ENCODE measurements at regions not wholly inside any gene's neighbourhood (a gene's known extent, or its start where the extent isn't known, plus 50 kb on each side); places are given as distances from the start of the nearest gene placed in this dataset.

DNA sequence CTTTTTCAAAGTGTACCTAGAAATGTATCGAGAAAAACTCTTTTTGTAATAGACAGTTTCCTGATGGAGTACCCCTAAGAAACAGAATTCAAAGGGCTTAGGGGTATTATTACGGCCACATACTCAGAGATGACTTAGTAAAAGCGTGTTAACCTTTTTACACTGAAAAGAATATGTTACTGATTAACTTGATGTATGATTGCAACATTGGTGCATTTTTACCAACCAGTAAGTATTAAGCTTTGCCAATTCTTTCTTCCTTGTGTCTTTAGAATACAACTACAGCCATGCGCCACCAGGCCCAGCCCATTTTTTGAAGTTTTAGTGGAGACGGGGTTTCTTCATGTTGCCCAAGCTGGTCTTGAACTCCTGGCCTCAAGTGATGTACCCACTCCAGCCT is 1997.0 kb upstream of the LRRTM1 start:
- Histone ChIP-seq H3K36me3 (ENCODE audit: insufficient read depth, low read length) (no peaks in the 10 kb centered on the region), H3K4me3 (ENCODE audit: low read length, poor library complexity, severe bottlenecking) (no peak overlapping the region), H3K9me2 (replicated peaks; ENCODE audit: low read depth, low read length) (no peaks in the 10 kb centered on the region), H3K27me3 (ENCODE audit: insufficient read depth, low read length, poor library complexity, severe bottlenecking) (no peaks in the 10 kb centered on the region), H3K4me2 (ENCODE audit: low read depth, low read length, poor library complexity, severe bottlenecking) (no peak overlapping the region), H3K4me1 (ENCODE audit: insufficient read depth, low read length, poor library complexity, severe bottlenecking) (no peaks in the 10 kb centered on the region), H2AFZ (ENCODE audit: low read length) (no peak overlapping the region), H4K20me1 (ENCODE audit: insufficient read depth, low read length, poor library complexity, severe bottlenecking) (no peaks in the 10 kb centered on the region), H3K9ac (ENCODE audit: low read depth, low read length, poor library complexity, severe bottlenecking) (no peak overlapping the region), H3K9me3 (ENCODE audit: insufficient read depth, low read depth, low read length) (no peaks in the 10 kb centered on the region), H3F3A (ENCODE audit: low read depth) (no peaks in the 10 kb centered on the region), H3K79me2 (ENCODE audit: insufficient read depth, low read length) (no peaks in the 10 kb centered on the region)
- TF ChIP-seq, protein P1, sequence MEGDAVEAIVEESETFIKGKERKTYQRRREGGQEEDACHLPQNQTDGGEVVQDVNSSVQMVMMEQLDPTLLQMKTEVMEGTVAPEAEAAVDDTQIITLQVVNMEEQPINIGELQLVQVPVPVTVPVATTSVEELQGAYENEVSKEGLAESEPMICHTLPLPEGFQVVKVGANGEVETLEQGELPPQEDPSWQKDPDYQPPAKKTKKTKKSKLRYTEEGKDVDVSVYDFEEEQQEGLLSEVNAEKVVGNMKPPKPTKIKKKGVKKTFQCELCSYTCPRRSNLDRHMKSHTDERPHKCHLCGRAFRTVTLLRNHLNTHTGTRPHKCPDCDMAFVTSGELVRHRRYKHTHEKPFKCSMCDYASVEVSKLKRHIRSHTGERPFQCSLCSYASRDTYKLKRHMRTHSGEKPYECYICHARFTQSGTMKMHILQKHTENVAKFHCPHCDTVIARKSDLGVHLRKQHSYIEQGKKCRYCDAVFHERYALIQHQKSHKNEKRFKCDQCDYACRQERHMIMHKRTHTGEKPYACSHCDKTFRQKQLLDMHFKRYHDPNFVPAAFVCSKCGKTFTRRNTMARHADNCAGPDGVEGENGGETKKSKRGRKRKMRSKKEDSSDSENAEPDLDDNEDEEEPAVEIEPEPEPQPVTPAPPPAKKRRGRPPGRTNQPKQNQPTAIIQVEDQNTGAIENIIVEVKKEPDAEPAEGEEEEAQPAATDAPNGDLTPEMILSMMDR (conservative IDR thresholded peaks at IDR 0.05; ENCODE audit: low read length), result no peak
- no peak for TF ChIP-seq EZH2phosphoT487 (IDR thresholded peaks at IDR 0.05; ENCODE audit: borderline replicate concordance)

DNA sequence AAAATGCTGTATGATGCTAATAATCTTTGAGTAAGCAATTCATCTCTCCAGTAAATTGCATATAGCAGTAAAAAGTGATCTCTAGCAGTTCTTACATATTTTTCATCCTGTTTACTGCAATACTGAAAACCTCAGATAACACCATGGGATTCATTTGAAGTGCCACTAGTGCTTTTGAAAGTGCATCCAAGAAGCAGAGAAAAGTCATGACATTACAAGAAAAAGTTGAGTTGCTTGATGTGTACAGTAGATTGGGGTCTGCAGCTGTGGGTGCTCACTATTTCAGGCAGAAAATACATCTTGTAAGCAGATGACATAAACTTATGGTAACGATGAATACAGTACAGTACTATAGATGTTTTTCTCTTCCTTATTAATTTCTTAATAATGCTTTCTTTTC is 1984.9 kb upstream of the LRRTM1 start:
- Histone ChIP-seq H3K27me3 (ENCODE audit: insufficient read depth, low read length, poor library complexity, severe bottlenecking) (no peaks in the 10 kb centered on the region), H4K20me1 (ENCODE audit: insufficient read depth, low read length, poor library complexity, severe bottlenecking) (no peaks in the 10 kb centered on the region), H3K4me3 (ENCODE audit: low read length, poor library complexity, severe bottlenecking) (no peak overlapping the region), H2AFZ (ENCODE audit: low read length) (no peak overlapping the region), H3K4me1 (ENCODE audit: insufficient read depth, low read length, poor library complexity, severe bottlenecking) (no peaks in the 10 kb centered on the region), H3K9me3 (ENCODE audit: insufficient read depth, low read depth, low read length) (no peaks in the 10 kb centered on the region), H3K9ac (ENCODE audit: low read depth, low read length, poor library complexity, severe bottlenecking) (no peak overlapping the region), H3K4me2 (ENCODE audit: low read depth, low read length, poor library complexity, severe bottlenecking) (no peak overlapping the region), H3K36me3 (ENCODE audit: insufficient read depth, low read length) (no peaks in the 10 kb centered on the region), H3K79me2 (ENCODE audit: insufficient read depth, low read length) (no peaks in the 10 kb centered on the region), H3K9me2 (replicated peaks; ENCODE audit: low read depth, low read length) (no peaks in the 10 kb centered on the region), H3F3A (ENCODE audit: low read depth) (no peaks in the 10 kb centered on the region)
- TF ChIP-seq, protein P1 (conservative IDR thresholded peaks at IDR 0.05; ENCODE audit: low read length), result no peak
- TF ChIP-seq EZH2phosphoT487 (IDR thresholded peaks at IDR 0.05; ENCODE audit: borderline replicate concordance), result no peak

GRCh38 chr2:82283075-82283474 is 1978.5 kb upstream of the LRRTM1 start:
- Histone ChIP-seq H3F3A (ENCODE audit: low read depth) (no peaks in the 10 kb centered on the region), H3K9ac (ENCODE audit: low read depth, low read length, poor library complexity, severe bottlenecking) (no peak overlapping the region), H2AFZ (ENCODE audit: low read length) (no peak overlapping the region)

More at GRCh38 chr2:82283075-82283474, 1978.5 kb upstream of the LRRTM1 start:
- Histone ChIP-seq H3K79me2 (ENCODE audit: insufficient read depth, low read length) (no peaks in the 10 kb centered on the region), H3K4me1 (ENCODE audit: insufficient read depth, low read length, poor library complexity, severe bottlenecking) (no peaks in the 10 kb centered on the region), H3K4me3 (ENCODE audit: low read length, poor library complexity, severe bottlenecking) (no peak overlapping the region), H3K9me3 (ENCODE audit: insufficient read depth, low read depth, low read length) (no peaks in the 10 kb centered on the region), H4K20me1 (ENCODE audit: insufficient read depth, low read length, poor library complexity, severe bottlenecking) (no peaks in the 10 kb centered on the region), H3K36me3 (ENCODE audit: insufficient read depth, low read length) (no peaks in the 10 kb centered on the region), H3K27me3 (ENCODE audit: insufficient read depth, low read length, poor library complexity, severe bottlenecking) (no peaks in the 10 kb centered on the region), H3K4me2 (ENCODE audit: low read depth, low read length, poor library complexity, severe bottlenecking) (no peak overlapping the region), H3K9me2 (replicated peaks; ENCODE audit: low read depth, low read length) (no peaks in the 10 kb centered on the region)
- TF ChIP-seq EZH2phosphoT487 (IDR thresholded peaks at IDR 0.05; ENCODE audit: borderline replicate concordance), result no peak
- TF ChIP-seq, protein P1 (conservative IDR thresholded peaks at IDR 0.05; ENCODE audit: low read length), result no peak

Measured in Loucy (cell line).